HG03469 (cell line): ENCODE measurements at regions not wholly inside any gene's neighbourhood (a gene's known extent, or its start where the extent isn't known, plus 50 kb on each side); places are given as distances from the start of the nearest gene placed in this dataset.
A peak's percentile ranks its signal among the peaks of the same experiment; 100 is the strongest.

Experiments
- ATAC-seq: cut with Tn5 transposase; IDR thresholded peaks from one replicate; pipeline ENCODE4 v1.9.1; 2021; ENCODE audit warnings: mild to moderate bottlenecking, moderate library complexity, moderate number of reproducible peaks; ENCODE audit not compliant: unreplicated experiment

GRCh38 chr2:234309431-234309830, 187.4 kb downstream of the ARL4C start:
- no peak for ATAC-seq

GRCh38 chr2:234308813-234309195, 188.1 kb downstream of the ARL4C start:
- peak; percentile 77 for ATAC-seq

- no peak for ATAC-seq
Measured at GRCh38 chr2:234308073-234308812, 188.6 kb downstream of the ARL4C start.

DNA sequence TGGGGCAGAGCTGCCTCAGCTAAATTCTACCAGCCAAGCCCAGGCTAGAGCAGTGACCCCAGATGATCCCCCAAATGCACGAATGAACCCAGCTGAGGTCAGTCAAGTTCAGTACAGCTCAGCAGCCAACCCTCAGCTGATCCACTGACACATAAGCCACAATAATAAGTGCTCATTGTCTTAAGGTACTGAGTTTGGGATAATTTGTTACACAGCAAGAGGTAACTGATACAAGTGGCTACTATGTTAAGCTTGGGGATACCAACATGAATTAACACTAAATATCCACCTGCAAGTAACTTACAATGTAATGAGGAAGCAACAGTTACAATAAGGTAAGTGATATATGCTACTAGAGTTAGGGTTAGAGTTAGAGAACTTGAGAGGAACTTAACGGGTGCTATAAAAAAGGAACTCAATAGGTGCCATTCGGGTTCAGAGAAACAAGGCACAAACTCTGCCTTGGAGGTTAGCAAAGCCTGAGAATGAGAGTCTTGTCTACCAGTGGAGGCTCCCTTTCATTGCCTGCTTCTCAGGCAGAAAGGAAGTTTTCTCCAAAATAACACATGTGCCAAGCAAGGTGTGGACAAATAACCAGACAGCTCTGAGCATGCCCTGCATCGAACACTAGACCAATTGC, 189.4 kb downstream of the ARL4C start:
- no peak for ATAC-seq

DNA sequence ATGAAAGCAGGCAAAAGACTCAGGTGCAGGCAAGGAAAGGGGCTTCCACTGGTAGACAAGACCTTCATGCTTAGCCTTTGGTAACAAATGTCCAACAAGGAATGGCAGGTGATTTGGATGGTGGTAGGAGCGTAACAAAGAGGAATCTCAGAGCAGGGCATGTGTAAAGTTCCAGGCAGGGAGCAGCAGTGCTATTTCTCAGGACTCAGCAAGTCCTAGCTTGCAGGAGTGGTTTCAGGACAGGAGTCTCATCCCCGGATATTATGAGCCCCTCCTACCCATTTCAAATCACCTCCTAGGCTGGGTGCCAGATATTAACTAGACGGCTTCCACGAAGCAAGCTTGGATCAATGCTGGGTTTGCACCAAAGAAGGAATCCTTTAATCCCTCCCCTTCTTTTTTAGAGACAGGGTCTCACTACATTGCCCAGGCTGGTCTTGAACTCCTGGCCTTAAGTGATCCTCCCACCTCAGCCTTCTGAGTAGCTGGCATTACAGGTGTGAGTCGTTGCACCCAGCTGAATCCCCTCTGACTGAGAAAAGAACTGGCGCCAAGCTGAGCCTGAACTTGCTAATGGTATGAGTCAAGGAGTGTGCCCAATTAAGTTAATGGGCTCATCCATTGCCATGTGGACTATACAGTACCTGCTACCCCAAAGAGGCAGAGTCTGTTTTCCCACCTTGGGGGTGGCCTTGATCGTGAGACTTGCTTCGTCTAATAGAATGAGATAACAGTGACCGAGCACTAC, 190.3 kb downstream of the ARL4C start:
- no peak for ATAC-seq

DNA sequence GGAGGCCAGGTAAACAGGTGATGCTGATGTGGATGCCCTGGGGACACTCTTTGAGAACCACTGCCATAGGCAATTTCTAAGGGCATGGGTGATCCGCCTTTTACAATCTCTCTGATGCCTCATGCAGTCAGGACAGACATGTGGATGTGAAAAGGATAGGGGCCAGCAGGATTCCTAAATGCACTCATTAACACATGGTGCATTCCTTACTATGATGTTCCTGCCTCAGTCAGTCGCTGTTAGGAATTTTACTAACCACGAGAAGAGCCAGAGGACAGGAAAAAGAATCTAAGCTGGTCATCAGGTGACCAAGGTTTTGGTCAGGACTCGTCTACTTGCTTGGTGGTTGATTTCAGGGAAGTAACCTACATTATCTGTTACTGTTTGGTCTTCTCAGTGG, 191.0 kb downstream of the ARL4C start:
- no peak for ATAC-seq

GRCh38 chr2:234304950-234305349, 191.9 kb downstream of the ARL4C start:
- no peak for ATAC-seq

DNA sequence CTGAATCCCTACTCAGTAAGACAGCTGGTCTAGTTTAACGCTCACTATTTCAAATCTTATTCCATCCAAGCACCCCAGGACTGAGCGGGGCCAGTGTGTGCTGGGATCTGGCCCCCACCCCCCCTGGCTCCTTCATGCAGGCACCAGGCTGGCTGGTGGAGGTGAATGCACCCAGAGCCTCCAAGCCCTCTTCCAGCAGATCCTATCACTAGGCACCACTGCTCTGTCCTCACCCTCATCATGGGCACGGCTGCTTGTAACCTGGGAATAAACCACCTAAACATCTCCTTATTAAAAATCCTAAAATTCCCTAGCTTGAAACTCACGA, 194.3 kb downstream of the ARL4C start:
- ATAC-seq = no peak

GRCh38 chr2:234300932-234301823, 195.7 kb downstream of the ARL4C start:
- no peak for ATAC-seq

DNA sequence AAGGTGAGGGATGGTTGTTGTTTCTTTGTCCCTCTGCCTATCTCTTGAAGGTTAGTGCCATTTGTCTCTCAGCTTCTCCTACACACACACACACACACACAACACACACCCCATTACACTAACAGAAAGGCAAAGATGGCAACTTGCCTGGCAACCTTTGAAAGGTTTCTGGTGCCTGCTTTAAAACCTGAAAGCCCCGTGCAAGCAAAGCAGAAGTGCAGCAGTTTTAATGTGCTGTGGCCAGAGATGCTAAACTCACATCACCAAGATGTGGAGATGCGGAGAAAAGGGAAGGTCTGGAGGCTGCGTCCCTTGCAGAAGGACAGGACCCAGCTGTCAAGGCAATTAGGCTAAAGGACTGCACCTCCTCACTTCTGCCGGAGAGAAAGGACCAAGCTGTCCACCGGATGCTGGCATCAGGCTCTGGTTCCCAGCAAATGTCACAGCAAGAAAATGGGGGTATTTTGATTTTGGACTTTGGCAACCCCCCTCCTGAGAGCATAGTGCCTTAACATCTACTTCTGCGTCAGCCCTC, 196.4 kb downstream of the ARL4C start:
- ATAC-seq = no peak

GRCh38 chr2:234298918-234299317, 198.0 kb downstream of the ARL4C start:
- no peak for ATAC-seq

- ATAC-seq = no peak
Measured at GRCh38 chr2:234296991-234297390, 199.9 kb downstream of the ARL4C start.

GRCh38 chr2:234293973-234294372, 202.9 kb downstream of the ARL4C start:
- ATAC-seq = no peak

GRCh38 chr2:234292962-234293243, 204.0 kb downstream of the ARL4C start:
- no peak for ATAC-seq

- peak; percentile 36 for ATAC-seq
Measured at GRCh38 chr2:234292205-234292961, 204.5 kb downstream of the ARL4C start.

DNA sequence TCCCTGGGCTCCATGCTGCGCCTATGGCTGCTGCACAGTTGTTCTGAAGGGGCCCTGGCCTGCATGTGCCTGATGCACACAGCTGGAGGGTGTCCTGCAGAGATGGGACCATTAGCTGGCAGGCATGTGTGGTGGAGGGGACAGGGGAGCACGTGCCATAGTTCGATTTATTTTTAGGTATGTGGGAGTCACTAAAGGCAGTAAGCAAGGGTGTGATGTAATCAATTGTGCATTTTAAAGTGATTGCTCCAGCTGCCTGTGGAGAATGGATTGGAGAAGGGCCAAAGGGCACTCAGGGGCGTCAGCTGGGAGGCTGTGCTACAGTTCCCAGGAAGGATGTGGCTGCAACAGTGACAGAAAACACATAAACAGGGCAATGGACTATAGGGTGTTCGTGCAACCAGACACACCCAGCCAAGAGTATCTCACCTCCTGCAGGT, 205.1 kb downstream of the ARL4C start:
- ATAC-seq = no peak

DNA sequence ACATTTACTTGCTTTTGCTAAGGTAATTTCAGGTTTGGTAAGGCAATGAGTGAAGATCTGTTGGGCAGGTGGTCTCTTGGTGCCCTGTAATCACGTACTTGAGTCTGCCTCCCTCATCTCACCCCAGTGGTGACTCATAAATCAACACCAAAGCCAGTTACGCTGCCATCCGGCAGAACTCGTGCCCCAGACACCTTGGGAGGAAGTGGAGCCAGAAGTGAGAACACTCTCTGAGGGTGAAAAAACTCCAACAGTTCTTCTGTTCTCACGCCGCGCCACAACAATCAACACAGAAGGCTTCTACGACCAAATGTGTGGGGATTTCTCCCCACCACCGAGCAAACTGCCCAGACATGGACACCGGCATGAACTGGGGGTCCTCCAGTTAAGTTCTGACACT, 206.2 kb downstream of the ARL4C start:
- ATAC-seq = no peak

- no peak for ATAC-seq
Measured at GRCh38 chr2:234289834-234290590, 206.9 kb downstream of the ARL4C start.

DNA sequence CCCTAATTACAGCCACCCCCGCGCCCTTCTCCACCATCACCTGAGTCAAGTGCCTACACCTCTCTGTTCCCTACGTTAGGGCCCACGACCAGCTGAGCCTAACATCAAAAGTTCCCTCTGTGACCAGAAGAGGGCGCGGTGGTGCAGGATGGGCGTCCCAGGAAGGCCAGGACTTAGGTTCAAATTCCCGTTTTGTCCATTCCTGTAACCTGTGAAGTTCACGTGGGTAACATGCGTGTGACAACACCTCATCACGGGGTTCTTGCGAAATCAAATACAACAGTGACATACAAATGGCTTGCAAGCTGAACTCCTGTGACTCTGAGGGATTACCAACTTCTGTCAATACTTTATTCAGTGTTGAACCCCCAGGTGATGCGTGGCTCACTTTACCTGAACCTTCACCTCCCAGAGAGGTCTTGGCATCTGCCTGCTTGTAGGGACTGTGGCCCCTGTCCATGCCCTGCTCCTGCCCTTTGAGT, 207.9 kb downstream of the ARL4C start:
- no peak for ATAC-seq
